ENCODE measurements at regions not wholly inside any gene's neighbourhood (a gene's known extent, or its start where the extent isn't known, plus 50 kb on each side); places are given as distances from the start of the nearest gene placed in this dataset.

DNA sequence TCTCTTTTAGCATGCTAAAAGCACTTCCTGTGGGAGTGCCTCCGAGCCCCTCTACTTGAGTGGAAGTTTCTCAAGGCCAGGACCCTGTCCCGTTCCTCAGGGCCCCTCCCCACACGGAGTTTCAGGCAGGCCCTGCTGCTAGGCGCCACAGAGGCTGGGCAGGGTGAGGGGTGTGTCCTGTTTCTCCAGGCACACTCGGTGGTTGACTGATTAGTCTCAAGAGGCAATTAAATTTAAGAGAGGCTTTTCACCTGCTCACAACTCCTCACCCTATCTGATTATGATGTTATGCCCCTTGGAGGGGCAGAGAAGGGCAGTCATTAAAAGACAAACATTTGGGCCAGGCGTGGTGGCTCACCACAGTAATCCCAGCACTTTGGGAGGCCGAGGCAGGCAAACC, 160.8 kb upstream of the HAAO start:
- no peak for DNase-seq
- ATAC-seq = no peak
- H3K4me1 Mint-ChIP-seq (ENCODE audit: low read depth) = no peaks in the 10 kb centered on the region
- no peaks in the 10 kb centered on the region for H3K9me3 Mint-ChIP-seq
- no peak overlapping the region for H3K4me3 Mint-ChIP-seq
- H3K36me3 Mint-ChIP-seq (ENCODE audit: insufficient read depth) = no peaks in the 10 kb centered on the region
- no peaks in the 10 kb centered on the region for H3K27me3 Mint-ChIP-seq (ENCODE audit: low read depth)

GRCh38 chr2:42951263-42951938, 159.0 kb upstream of the HAAO start:
- no peak overlapping the region for H3K4me3 Mint-ChIP-seq
- DNase-seq (no peak), ATAC-seq (no peak)
- H3K9me3 Mint-ChIP-seq = no peaks in the 10 kb centered on the region
- peaks cover 3% of the 10 kb centered on the region for H3K4me1 Mint-ChIP-seq (ENCODE audit: low read depth)
- H3K36me3 Mint-ChIP-seq (ENCODE audit: insufficient read depth) = no peaks in the 10 kb centered on the region
- no peaks in the 10 kb centered on the region for H3K27me3 Mint-ChIP-seq (ENCODE audit: low read depth)

GRCh38 chr2:42949125-42949524, 156.7 kb upstream of the HAAO start:
- Mint-ChIP-seq H3K4me1 (ENCODE audit: low read depth) (peaks cover 3% of the 10 kb centered on the region), H3K36me3 (ENCODE audit: insufficient read depth) (no peaks in the 10 kb centered on the region), H3K9me3 (no peaks in the 10 kb centered on the region), H3K4me3 (no peak overlapping the region), H3K27me3 (ENCODE audit: low read depth) (no peaks in the 10 kb centered on the region)
- ATAC-seq (no peak), DNase-seq (no peak)

DNA sequence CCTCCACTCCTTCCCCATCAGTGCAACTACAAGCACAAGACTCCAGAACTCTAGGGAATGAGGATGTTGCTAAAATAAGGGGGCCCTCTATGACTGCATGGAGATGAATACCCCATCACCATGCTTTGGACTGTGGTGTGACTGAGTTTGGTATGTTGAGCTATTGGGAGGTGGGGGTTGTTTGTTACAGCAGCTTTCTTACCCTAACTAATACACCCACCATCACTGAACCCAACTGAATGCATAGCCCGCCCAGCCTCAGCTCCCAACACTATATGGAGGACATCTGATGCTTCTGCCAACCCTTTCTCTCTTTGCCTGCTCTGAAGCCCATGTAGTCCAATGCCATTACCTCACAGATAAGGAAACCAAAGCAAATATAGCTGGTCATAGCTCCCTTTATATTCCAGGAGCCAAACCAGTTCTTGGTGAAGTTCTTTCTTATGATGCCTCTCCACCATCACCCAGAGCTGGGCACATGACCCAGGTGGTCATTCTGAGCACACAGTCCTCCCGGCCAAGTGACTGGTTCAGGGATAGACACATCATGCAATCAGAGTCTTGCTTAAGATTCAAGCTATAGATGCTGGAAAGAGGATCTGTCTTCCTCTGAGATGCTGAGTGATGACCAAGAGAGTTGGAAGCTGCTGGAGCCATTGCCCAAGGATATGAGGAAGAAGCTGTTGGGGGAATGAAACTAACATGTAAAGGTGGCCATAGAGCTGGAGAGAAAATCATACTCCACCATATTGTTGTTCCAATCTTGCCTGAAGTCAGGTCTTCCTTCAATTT, 155.6 kb upstream of the HAAO start:
- Mint-ChIP-seq H3K9me3 (no peaks in the 10 kb centered on the region), H3K36me3 (ENCODE audit: insufficient read depth) (no peaks in the 10 kb centered on the region), H3K4me1 (ENCODE audit: low read depth) (peaks cover 3% of the 10 kb centered on the region), H3K4me3 (no peak overlapping the region), H3K27me3 (ENCODE audit: low read depth) (no peaks in the 10 kb centered on the region)
- DNase-seq (no peak), ATAC-seq (no peak)

DNA sequence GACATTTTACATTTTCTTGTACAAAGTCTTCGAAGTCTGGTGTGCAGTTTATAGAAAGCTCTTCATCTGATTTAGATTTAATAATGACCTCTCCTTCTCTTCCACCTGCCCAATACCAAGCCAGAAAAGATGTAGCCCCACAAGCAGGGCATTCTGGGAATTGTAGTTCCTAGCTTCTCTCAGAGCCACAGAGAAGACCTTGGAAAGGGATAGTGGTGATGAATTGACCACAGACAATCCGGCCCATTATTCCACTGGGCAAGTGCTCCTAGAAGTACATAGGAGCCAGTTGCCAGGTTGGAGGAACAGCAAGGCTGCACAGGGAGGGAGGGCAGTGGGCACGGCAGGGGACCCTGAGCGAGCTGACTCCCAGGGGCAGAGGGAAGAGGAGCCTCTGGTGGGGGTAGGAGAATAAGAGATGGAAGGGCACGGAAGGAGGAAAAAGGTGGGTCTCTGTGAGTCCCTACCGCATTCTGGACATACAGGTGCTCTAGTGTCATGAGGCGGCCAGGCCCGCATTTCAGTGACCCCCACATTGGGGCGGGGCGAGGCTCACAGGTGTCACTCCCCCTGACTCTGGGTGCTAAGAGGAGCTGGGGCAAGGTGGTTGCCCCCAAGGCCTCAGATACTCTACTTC, 152.5 kb upstream of the HAAO start:
- Mint-ChIP-seq H3K4me3 (no peak overlapping the region), H3K9me3 (no peaks in the 10 kb centered on the region), H3K27me3 (ENCODE audit: low read depth) (peaks cover 2% of the 10 kb centered on the region), H3K4me1 (ENCODE audit: low read depth) (peaks cover 3% of the 10 kb centered on the region), H3K36me3 (ENCODE audit: insufficient read depth) (no peaks in the 10 kb centered on the region)
- ATAC-seq = no peak
- no peak for DNase-seq

GRCh38 chr2:42942990-42943493, 150.7 kb upstream of the HAAO start:
- H3K4me1 Mint-ChIP-seq (ENCODE audit: low read depth) = peaks cover 3% of the 10 kb centered on the region
- H3K36me3 Mint-ChIP-seq (ENCODE audit: insufficient read depth) = no peaks in the 10 kb centered on the region
- no peaks in the 10 kb centered on the region for H3K9me3 Mint-ChIP-seq
- ATAC-seq = no peak
- no peak overlapping the region for H3K4me3 Mint-ChIP-seq
- DNase-seq = no peak
- H3K27me3 Mint-ChIP-seq (ENCODE audit: low read depth) = peaks cover 4% of the 10 kb centered on the region

DNA sequence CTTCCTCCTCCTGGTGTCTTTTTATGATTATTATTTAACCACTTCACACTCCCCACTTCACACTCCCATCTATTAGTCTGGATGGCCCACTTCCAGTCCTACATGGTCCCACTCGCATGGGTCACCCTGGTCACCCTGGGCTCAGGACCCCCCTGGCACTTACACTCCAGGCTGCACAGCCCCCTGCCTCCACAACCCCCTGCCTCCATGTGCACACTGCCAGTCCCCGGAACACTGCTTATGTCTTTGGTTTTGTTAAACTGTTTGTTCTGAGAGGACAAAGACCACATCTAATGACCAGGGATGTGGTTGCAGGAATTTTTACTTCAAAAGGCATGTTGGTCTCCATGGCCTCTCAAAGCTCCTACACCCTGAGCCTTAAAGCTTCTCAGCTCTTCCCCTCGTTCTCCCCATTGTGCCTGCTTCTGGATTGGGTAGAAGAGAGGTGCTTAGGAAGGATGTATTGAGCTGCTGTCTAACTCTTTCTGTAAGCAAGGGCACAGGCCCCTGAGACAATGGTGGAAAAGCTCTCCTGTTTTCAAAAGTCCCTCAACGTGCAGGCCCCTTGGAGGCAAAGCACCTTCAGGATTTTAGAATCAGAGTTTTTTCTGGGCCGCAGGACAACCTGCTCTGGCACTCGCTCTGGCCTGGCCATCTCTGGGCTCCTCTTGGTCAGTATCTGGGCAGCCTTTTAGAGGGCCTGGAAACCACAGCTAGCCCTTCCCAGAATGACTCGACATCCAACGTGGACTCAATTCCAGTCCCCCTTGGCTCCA, 150.0 kb upstream of the HAAO start:
- no peak for ATAC-seq
- H3K4me3 Mint-ChIP-seq = no peak overlapping the region

DNA sequence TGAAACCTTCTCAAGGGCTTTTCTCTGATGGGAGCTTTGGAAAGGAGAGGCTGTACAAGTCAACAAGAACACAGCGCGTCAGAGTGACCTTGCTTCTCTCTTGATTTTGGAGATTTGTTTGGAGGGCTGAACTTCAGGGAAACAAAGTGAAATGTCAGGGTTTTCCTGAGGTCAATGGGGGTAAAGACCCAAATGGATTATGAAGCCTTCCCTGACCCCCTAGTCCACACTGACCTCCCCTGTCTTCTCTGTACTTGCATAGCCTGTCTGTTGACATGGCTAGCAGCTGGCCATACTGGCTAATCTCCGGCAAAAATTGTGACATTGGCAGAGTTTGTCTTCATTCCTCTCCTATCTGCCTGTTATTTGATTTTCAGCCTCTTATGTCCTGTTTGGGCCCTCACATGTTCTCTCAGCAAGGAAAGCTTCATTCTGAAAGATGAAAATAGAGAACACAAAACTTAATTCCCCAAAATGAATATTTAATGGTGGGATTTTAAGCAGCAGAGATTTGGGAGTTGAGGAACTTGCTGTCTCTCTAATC, 149.3 kb upstream of the HAAO start:
- no peak for DNase-seq
- ATAC-seq = no peak
- peaks cover 4% of the 10 kb centered on the region for H3K27me3 Mint-ChIP-seq (ENCODE audit: low read depth)
- no peaks in the 10 kb centered on the region for H3K4me1 Mint-ChIP-seq (ENCODE audit: low read depth)
- no peak overlapping the region for H3K4me3 Mint-ChIP-seq
- H3K36me3 Mint-ChIP-seq (ENCODE audit: insufficient read depth) = no peaks in the 10 kb centered on the region
- H3K9me3 Mint-ChIP-seq = no peaks in the 10 kb centered on the region

More for the DNA sequence above, 150.0 kb upstream of the HAAO start:
- DNase-seq = no peak
- no peaks in the 10 kb centered on the region for H3K9me3 Mint-ChIP-seq
- H3K36me3 Mint-ChIP-seq (ENCODE audit: insufficient read depth) = no peaks in the 10 kb centered on the region
- peaks cover 3% of the 10 kb centered on the region for H3K4me1 Mint-ChIP-seq (ENCODE audit: low read depth)
- peaks cover 4% of the 10 kb centered on the region for H3K27me3 Mint-ChIP-seq (ENCODE audit: low read depth)

GRCh38 chr2:42939411-42940206, 147.2 kb upstream of the HAAO start:
- Mint-ChIP-seq H3K4me1 (ENCODE audit: low read depth) (no peaks in the 10 kb centered on the region), H3K9me3 (no peaks in the 10 kb centered on the region), H3K4me3 (no peak overlapping the region), H3K27me3 (ENCODE audit: low read depth) (peaks cover 4% of the 10 kb centered on the region), H3K36me3 (ENCODE audit: insufficient read depth) (no peaks in the 10 kb centered on the region)
- DNase-seq = no peak
- ATAC-seq = no peak

DNA sequence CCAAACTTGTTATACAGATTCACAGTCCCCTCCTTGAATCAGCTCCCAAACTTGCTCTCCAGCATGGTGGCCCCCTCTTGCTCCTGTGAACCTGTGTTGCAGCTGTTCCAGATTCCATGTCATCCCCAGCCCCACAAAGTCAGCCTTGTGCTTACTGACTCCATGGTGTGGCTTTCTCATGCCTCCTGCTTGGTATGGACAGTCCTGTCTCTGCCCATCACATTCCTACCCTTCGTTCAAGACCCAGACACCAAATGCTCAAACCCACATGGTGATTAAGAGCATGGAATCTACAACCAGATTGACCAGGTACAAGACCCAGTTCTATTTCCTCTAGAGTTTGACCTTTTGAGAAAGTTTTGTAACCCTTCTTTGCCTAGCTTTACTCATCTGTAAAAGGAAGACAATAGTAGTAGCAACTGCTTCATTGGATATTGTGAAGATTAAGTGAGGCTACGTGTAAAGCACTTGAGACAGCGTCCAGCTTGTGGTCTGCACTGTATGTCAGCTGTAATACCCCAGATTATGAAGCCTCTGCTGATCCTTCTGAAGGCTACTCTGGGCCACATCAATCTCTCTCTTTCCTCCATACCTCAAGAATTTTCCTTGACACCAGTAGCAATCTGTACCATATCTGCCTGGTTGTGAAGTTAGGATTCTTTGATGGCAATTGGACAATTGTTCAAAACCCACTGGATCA, 146.4 kb upstream of the HAAO start:
- DNase-seq (no peak), ATAC-seq (no peak)
- Mint-ChIP-seq H3K9me3 (no peaks in the 10 kb centered on the region), H3K4me1 (ENCODE audit: low read depth) (no peaks in the 10 kb centered on the region), H3K4me3 (no peak overlapping the region), H3K36me3 (ENCODE audit: insufficient read depth) (no peaks in the 10 kb centered on the region), H3K27me3 (ENCODE audit: low read depth) (peaks cover 4% of the 10 kb centered on the region)

- DNase-seq (no peak), ATAC-seq (no peak)
- no peaks in the 10 kb centered on the region for H3K9me3 Mint-ChIP-seq
- H3K4me3 Mint-ChIP-seq = no peak overlapping the region
- H3K27me3 Mint-ChIP-seq (ENCODE audit: low read depth) = peaks cover 4% of the 10 kb centered on the region
- H3K4me1 Mint-ChIP-seq (ENCODE audit: low read depth) = no peaks in the 10 kb centered on the region
- H3K36me3 Mint-ChIP-seq (ENCODE audit: insufficient read depth) = no peaks in the 10 kb centered on the region
Measured at GRCh38 chr2:42937171-42937875, 144.9 kb upstream of the HAAO start.
